HL-60 (cell line): ENCODE measurements at regions not wholly inside any gene's neighbourhood (a gene's known extent, or its start where the extent isn't known, plus 50 kb on each side); places are given as distances from the start of the nearest gene placed in this dataset.

Source experiments
- GABPA ChIP-seq: IDR thresholded peaks from 2 replicates; pipeline ENCODE4 v1.6.1; 2012; ENCODE audit warnings: low read depth
- POLR2AphosphoS5 ChIP-seq: IDR thresholded peaks from 2 replicates; pipeline ENCODE4 v1.6.1; 2012; ENCODE audit warnings: low read depth
- SPI1 ChIP-seq: IDR thresholded peaks from 2 replicates; pipeline ENCODE4 v1.6.1; 2012; ENCODE audit warnings: low read depth, mild to moderate bottlenecking, borderline replicate concordance
- TF ChIP-seq, protein P1 (sequence below): IDR thresholded peaks from one replicate; pipeline ENCODE4 v1.5.1; 2011; ENCODE audit warnings: low read length, control low read depth, inconsistent platforms; ENCODE audit not compliant: insufficient read depth
- TF ChIP-seq, protein P2 (sequence below): IDR thresholded peaks from 2 replicates; pipeline ENCODE4 v1.6.1; 2012; ENCODE audit warnings: low read depth; ENCODE audit not compliant: insufficient replicate concordance

DNA sequence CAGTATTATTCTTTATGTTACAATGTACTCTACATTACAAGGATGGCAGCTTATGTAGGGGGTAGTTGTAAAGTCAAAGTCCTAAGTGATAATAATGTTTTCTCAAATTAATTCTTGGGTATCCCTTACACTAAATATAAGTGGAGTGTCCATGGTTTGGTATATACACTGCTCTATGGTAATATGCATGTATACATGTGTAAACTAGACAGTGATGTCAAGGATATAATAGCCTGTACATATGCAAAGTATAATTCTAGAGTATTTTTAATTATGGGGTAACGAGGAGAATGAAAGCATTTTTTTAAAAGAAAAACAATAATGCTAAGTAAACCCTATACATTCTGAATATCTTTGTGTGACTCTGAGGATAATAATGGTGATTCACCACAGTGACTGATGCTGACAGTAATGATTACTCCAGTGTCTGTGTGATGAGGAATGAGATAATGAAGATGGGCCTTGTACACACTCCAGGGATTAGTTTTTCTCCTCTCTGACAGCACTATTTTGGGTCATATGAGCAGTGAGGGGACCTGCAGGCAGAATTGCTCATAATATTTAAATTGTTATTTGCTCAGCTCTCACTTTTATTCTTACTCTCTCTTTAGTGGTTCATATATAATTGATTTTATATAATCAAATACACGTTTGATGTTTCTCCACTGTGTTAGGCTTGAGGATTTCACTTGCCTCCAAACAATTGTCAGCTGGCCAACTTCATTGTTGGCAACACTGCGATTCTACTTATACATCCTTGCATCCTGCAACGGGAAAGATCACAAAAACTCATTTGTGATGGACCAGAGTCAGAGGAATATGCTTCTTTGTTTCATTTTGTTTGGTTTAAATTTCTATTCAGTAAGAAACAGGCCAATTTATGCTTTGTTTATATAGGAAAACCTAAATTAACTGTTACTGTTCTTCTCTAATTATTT is 88.2 kb downstream of the NREP start:
- TF ChIP-seq, protein P1, sequence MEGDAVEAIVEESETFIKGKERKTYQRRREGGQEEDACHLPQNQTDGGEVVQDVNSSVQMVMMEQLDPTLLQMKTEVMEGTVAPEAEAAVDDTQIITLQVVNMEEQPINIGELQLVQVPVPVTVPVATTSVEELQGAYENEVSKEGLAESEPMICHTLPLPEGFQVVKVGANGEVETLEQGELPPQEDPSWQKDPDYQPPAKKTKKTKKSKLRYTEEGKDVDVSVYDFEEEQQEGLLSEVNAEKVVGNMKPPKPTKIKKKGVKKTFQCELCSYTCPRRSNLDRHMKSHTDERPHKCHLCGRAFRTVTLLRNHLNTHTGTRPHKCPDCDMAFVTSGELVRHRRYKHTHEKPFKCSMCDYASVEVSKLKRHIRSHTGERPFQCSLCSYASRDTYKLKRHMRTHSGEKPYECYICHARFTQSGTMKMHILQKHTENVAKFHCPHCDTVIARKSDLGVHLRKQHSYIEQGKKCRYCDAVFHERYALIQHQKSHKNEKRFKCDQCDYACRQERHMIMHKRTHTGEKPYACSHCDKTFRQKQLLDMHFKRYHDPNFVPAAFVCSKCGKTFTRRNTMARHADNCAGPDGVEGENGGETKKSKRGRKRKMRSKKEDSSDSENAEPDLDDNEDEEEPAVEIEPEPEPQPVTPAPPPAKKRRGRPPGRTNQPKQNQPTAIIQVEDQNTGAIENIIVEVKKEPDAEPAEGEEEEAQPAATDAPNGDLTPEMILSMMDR = no peak
- TF ChIP-seq GABPA (no peak), SPI1 (no peak), POLR2AphosphoS5 (no peak)
- TF ChIP-seq, protein P2, sequence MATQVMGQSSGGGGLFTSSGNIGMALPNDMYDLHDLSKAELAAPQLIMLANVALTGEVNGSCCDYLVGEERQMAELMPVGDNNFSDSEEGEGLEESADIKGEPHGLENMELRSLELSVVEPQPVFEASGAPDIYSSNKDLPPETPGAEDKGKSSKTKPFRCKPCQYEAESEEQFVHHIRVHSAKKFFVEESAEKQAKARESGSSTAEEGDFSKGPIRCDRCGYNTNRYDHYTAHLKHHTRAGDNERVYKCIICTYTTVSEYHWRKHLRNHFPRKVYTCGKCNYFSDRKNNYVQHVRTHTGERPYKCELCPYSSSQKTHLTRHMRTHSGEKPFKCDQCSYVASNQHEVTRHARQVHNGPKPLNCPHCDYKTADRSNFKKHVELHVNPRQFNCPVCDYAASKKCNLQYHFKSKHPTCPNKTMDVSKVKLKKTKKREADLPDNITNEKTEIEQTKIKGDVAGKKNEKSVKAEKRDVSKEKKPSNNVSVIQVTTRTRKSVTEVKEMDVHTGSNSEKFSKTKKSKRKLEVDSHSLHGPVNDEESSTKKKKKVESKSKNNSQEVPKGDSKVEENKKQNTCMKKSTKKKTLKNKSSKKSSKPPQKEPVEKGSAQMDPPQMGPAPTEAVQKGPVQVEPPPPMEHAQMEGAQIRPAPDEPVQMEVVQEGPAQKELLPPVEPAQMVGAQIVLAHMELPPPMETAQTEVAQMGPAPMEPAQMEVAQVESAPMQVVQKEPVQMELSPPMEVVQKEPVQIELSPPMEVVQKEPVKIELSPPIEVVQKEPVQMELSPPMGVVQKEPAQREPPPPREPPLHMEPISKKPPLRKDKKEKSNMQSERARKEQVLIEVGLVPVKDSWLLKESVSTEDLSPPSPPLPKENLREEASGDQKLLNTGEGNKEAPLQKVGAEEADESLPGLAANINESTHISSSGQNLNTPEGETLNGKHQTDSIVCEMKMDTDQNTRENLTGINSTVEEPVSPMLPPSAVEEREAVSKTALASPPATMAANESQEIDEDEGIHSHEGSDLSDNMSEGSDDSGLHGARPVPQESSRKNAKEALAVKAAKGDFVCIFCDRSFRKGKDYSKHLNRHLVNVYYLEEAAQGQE = no peak
